HCT116 (cell line): ENCODE measurements at regions not wholly inside any gene's neighbourhood (a gene's known extent, or its start where the extent isn't known, plus 50 kb on each side); places are given as distances from the start of the nearest gene placed in this dataset.

Source experiments
- ATAC-seq: fragments of 200-7000 bp; cut with Tn5 transposase; 2 replicates; pipeline ENCODE4 v1.9.1; 2020; ENCODE audit warnings: mild to moderate bottlenecking, moderate library complexity
- BruUV-seq: library from RNA; stranded (reverse); fragments of 400-500 nt; replicated peaks from 2 replicates; lab custom pipeline; 2021; lab: Mats Ljungman, UMichigan
- CTCF ChIA-PET: fragments of 300-600 bp; sonication (Branson Sonifier 250); formaldehyde crosslinking; loops from one replicate; lab custom pipeline; 2021; ENCODE audit warnings: antibody characterized with exemption; lab: Charles Lee
- POLR2A ChIA-PET: fragments of 300-600, 350-600 bp; sonication (Branson Sonifier 250); formaldehyde crosslinking; loops from one replicate; lab custom pipeline; 2021; ENCODE audit warnings: antibody characterized with exemption; lab: Charles Lee
- RAD21 ChIA-PET, 2 experiments: fragments of 300-600 bp; sonication (Branson Sonifier 250); formaldehyde crosslinking; loops; one replicate each; lab custom pipeline; 2023; ENCODE audit warnings: low total read pairs in 2 of 2; ENCODE audit not compliant: uncharacterized antibody in 2 of 2, unreplicated experiment in 2 of 2, low non-redundant PET in 1 of 2; lab: Charles Lee
- DNase-seq: peaks from one replicate; pipeline ENCODE4 v3.0.0-alpha.2; 2010; ENCODE audit warnings: low read depth, low spot score
- H2AFZ ChIP-seq: fragments of 200-600 bp; shearing (Covaris generic), sonication (generic); 2 replicates; pipeline ENCODE4 v1.6.1; 2017; ENCODE audit warnings: low read depth, mixed run types, mixed read lengths, antibody characterized with exemption, low read length; ENCODE audit not compliant: poor library complexity, severe bottlenecking
- H3K27ac ChIP-seq: 2 replicates; pipeline ENCODE4 v1.5.1; 2012; ENCODE audit warnings: low read depth, low read length
- H3K27me3 ChIP-seq: fragments of 200-600 bp; sonication (generic); 2 replicates; pipeline ENCODE4 v1.6.1; 2016; ENCODE audit warnings: mixed run types, low read length, mixed read lengths; ENCODE audit not compliant: insufficient read depth
- H3K36me3 ChIP-seq, 2 experiments: fragments of 200-500 bp in 1 of 2; fragments of 200-600 bp in 1 of 2; sonication (Bioruptor generic) in 1 of 2; sonication (generic) in 1 of 2; 2 replicates each; pipeline versions ENCODE4 v1.5.1 to v1.6.1; 2014 to 2016; ENCODE audit warnings: low read length in 2 of 2, inconsistent platforms in 1 of 2, mixed read lengths in 1 of 2, mixed run types in 1 of 2; ENCODE audit not compliant: insufficient read depth in 2 of 2, control insufficient read depth in 1 of 2
- H3K4me1 ChIP-seq, 2 experiments: fragments of 200-600 bp in 1 of 2; sonication (generic) in 1 of 2; 2 replicates each; pipeline versions ENCODE4 v1.5.1 to v1.6.1; 2012 to 2017; ENCODE audit warnings: low read length in 2 of 2, inconsistent platforms in 1 of 2, mild to moderate bottlenecking in 1 of 2, mixed read lengths in 1 of 2, mixed run types in 1 of 2, moderate library complexity in 1 of 2; ENCODE audit not compliant: insufficient read depth in 2 of 2, control insufficient read depth in 1 of 2
- H3K4me2 ChIP-seq: fragments of 200-600 bp; sonication (generic); 2 replicates; pipeline ENCODE4 v1.6.1; 2017; ENCODE audit warnings: mixed run types, low read length, mixed read lengths
- H3K4me3 ChIP-seq, 2 experiments: fragments of 200-600 bp in 1 of 2; sonication (generic) in 1 of 2; replicated peaks in 1 of 2; 2 replicates each; pipeline ENCODE4 v1.5.1; 2011 to 2016; ENCODE audit warnings: low read length in 2 of 2, control low read depth in 1 of 2, low read depth in 1 of 2, mild to moderate bottlenecking in 1 of 2, mixed read lengths in 1 of 2, mixed run types in 1 of 2
- H3K79me2 ChIP-seq: fragments of 200-600 bp; sonication (generic); 2 replicates; pipeline ENCODE4 v1.6.1; 2017; ENCODE audit warnings: mild to moderate bottlenecking, mixed run types, low read length, moderate library complexity, mixed read lengths; ENCODE audit not compliant: insufficient read depth
- H3K9ac ChIP-seq: fragments of 200-600 bp; sonication (generic); 2 replicates; pipeline ENCODE4 v1.6.1; 2016; ENCODE audit warnings: low read length, mixed read lengths
- H3K9me2 ChIP-seq: fragments of 200-600 bp; sonication (generic), shearing (Covaris generic); 2 replicates; pipeline ENCODE4 v1.6.1; 2017; ENCODE audit warnings: mixed run types, mild to moderate bottlenecking, moderate library complexity; ENCODE audit not compliant: insufficient read depth
- H3K9me3 ChIP-seq, 2 experiments: fragments of 200-500 bp in 1 of 2; fragments of 200-600 bp in 1 of 2; sonication (Bioruptor generic) in 1 of 2; sonication (generic) in 1 of 2; 2 replicates each; pipeline ENCODE4 v1.6.1; 2014 to 2017; ENCODE audit warnings: low read length in 2 of 2, mixed read lengths in 2 of 2, inconsistent platforms in 1 of 2, low read depth in 1 of 2, mild to moderate bottlenecking in 1 of 2, mixed run types in 1 of 2, moderate library complexity in 1 of 2; ENCODE audit not compliant: control insufficient read depth in 1 of 2, insufficient read depth in 1 of 2
- H4K20me1 ChIP-seq: fragments of 200-600 bp; sonication (generic), shearing (Covaris generic); 2 replicates; pipeline ENCODE4 v1.6.1; 2017; ENCODE audit warnings: mixed run types, mild to moderate bottlenecking, moderate library complexity; ENCODE audit not compliant: insufficient read depth
- CBX3 ChIP-seq: IDR thresholded peaks from 2 replicates; pipeline ENCODE4 v1.6.1; 2012; ENCODE audit warnings: low read depth
- CEBPB ChIP-seq: IDR thresholded peaks from 2 replicates; pipeline ENCODE4 v1.6.1; 2012; ENCODE audit warnings: low read depth
- EGR1 ChIP-seq: IDR thresholded peaks from 2 replicates; pipeline ENCODE4 v1.6.1; 2012; ENCODE audit warnings: low read depth
- ELF1 ChIP-seq: IDR thresholded peaks from 2 replicates; pipeline ENCODE4 v1.6.1; 2012; ENCODE audit warnings: low read depth, borderline replicate concordance
- JUND ChIP-seq: IDR thresholded peaks from 2 replicates; pipeline ENCODE4 v1.6.1; 2012
- POLR2AphosphoS5 ChIP-seq: IDR thresholded peaks from 2 replicates; pipeline ENCODE4 v1.6.1; 2011; ENCODE audit warnings: mild to moderate bottlenecking, low read depth, low read length, moderate library complexity
- RAD21 ChIP-seq: IDR thresholded peaks from 2 replicates; pipeline ENCODE4 v1.6.1; 2012; ENCODE audit warnings: low read depth, mild to moderate bottlenecking
- SP1 ChIP-seq: IDR thresholded peaks from 2 replicates; pipeline ENCODE4 v1.6.1; 2012; ENCODE audit warnings: low read depth
- SRF ChIP-seq: IDR thresholded peaks from 2 replicates; pipeline ENCODE4 v1.6.1; 2012; ENCODE audit warnings: low read depth
- TCF7L2 ChIP-seq: IDR thresholded peaks from 2 replicates; pipeline ENCODE4 v1.7.0; 2011; ENCODE audit warnings: borderline replicate concordance, inconsistent platforms; ENCODE audit not compliant: insufficient read depth, insufficient read length; ENCODE audit errors: extremely low read depth
- YY1 ChIP-seq: IDR thresholded peaks from 2 replicates; pipeline ENCODE4 v1.6.1; 2011; ENCODE audit warnings: low read length, low read depth, moderate library complexity, mild to moderate bottlenecking; ENCODE audit not compliant: insufficient replicate concordance; ENCODE audit errors: extremely low read depth
- ZFX ChIP-seq: fragments of 450-650 bp; IDR thresholded peaks from 2 replicates; pipeline ENCODE4 v1.6.1; 2017
- ZNF274 ChIP-seq: fragments of 200-500 bp; sonication (Bioruptor generic); IDR thresholded peaks from 2 replicates; pipeline ENCODE4 v1.6.1; 2014; ENCODE audit warnings: mild to moderate bottlenecking, low read depth, low read length, inconsistent platforms
- intact Hi-C: fragments of 100-400 bp; cut with micrococcal nuclease; formaldehyde crosslinking; loops from 2 replicates; pipeline ENCODE4 v1.10.0; 2022
- TF ChIP-seq, protein P1 (sequence below): IDR thresholded peaks from 2 replicates; pipeline ENCODE4 v1.6.1; 2012
- TF ChIP-seq, protein P2 (sequence below), 3 experiments: fragments of 200-600 bp in 1 of 3; sonication (generic) in 1 of 3; IDR thresholded peaks in 2 of 3; conservative IDR thresholded peaks in 1 of 3; 2 replicates each; pipeline ENCODE4 v1.5.1; 2012 to 2017; ENCODE audit warnings: low read depth in 2 of 3, low read length in 2 of 3, antibody characterized with exemption in 1 of 3, borderline replicate concordance in 1 of 3, control low read depth in 1 of 3, mild to moderate bottlenecking in 1 of 3, mixed read lengths in 1 of 3, mixed run types in 1 of 3, moderate library complexity in 1 of 3; ENCODE audit not compliant: insufficient read depth in 1 of 3
- TF ChIP-seq, protein P3 (sequence below): IDR thresholded peaks from 2 replicates; pipeline ENCODE4 v1.6.1; 2011; ENCODE audit warnings: mild to moderate bottlenecking, low read length, moderate library complexity; ENCODE audit not compliant: insufficient replicate concordance; ENCODE audit errors: extremely low read depth

DNA sequence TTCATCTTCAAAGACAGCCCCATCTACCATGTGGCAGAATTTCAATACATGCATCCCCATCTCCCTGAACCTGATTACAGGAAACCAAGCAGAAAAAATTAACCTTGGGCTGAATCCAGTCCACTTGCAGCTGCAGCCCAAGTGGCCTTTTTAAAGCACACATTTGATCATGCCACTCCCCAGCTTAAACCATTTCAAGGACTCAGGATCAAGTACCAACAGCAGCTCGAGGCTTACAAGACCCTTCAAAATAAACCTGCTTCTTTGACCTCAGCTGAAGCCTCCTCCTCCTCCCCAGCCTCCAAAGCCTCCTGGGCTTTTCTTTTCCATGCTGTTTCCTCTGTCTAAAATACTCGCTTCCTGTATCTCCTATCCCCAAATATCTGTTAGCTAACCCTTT, 50.7 kb upstream of the KIT start (continued):
- TF ChIP-seq ZNF274 (no peak), JUND (no peak), ELF1 (no peak)
- TF ChIP-seq, all 23 proteins: peak for 0

DNA sequence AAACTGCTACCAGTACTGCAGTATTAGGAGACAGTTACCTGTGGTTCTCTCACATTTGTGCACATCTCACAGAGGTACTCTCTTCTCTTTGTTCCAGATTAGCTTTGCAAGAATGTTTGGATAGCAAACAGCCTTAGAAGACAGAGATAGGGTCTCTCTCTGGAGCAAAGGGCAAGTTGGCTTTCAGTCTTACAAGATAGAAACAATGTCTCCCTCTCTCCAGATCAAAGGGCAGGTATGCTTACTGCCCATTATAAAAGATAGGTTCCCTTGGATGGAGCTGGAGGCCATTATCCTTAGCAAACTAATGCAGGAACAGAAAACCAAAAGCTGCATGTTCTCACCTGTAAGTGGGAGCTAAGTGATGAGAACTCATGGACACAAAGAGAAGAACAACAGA, 50.2 kb upstream of the KIT start:
- Histone ChIP-seq H3K4me2 (no peak overlapping the region), H2AFZ (no peak overlapping the region), H3K9ac (no peak overlapping the region), H3K36me3 (no peaks in the 10 kb centered on the region), H3K27me3 (0 out of 2 replicates have a peak, but pooled peaks cover 7% of the 10 kb centered on the region), H3K9me3 (no peaks in the 10 kb centered on the region), H3K9me2 (no peaks in the 10 kb centered on the region), H3K79me2 (no peaks in the 10 kb centered on the region), H4K20me1 (no peaks in the 10 kb centered on the region), H3K27ac (no peak overlapping the region), H3K4me1 (no peaks in the 10 kb centered on the region), H3K4me3 (no peak overlapping the region)
- ATAC-seq (no peak), DNase-seq (no peak)
- ChIA-PET RAD21 (no interaction called here), POLR2A (no interaction called here), CTCF (no interaction called here)
- intact Hi-C loops = no loop called here
- no TSS peak for BruUV-seq
- TF ChIP-seq POLR2AphosphoS5 (no peak), YY1 (no peak), SP1 (no peak), JUND (no peak), EGR1 (no peak), ZFX (no peak), CBX3 (no peak), CEBPB (no peak), SRF (no peak), TCF7L2 (no peak), RAD21 (no peak)
- TF ChIP-seq, protein P1, sequence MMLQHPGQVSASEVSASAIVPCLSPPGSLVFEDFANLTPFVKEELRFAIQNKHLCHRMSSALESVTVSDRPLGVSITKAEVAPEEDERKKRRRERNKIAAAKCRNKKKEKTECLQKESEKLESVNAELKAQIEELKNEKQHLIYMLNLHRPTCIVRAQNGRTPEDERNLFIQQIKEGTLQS = no peak
- TF ChIP-seq, protein P2, sequence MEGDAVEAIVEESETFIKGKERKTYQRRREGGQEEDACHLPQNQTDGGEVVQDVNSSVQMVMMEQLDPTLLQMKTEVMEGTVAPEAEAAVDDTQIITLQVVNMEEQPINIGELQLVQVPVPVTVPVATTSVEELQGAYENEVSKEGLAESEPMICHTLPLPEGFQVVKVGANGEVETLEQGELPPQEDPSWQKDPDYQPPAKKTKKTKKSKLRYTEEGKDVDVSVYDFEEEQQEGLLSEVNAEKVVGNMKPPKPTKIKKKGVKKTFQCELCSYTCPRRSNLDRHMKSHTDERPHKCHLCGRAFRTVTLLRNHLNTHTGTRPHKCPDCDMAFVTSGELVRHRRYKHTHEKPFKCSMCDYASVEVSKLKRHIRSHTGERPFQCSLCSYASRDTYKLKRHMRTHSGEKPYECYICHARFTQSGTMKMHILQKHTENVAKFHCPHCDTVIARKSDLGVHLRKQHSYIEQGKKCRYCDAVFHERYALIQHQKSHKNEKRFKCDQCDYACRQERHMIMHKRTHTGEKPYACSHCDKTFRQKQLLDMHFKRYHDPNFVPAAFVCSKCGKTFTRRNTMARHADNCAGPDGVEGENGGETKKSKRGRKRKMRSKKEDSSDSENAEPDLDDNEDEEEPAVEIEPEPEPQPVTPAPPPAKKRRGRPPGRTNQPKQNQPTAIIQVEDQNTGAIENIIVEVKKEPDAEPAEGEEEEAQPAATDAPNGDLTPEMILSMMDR (IDR thresholded peaks at IDR 0.05 in 2 of 3, conservative IDR thresholded peaks at IDR 0.05 in 1 of 3; ENCODE audit: borderline replicate concordance in 1 of 3, insufficient read depth in 1 of 3, low read depth in 2 of 3, low read length in 2 of 3) = no peak
- TF ChIP-seq, protein P3, sequence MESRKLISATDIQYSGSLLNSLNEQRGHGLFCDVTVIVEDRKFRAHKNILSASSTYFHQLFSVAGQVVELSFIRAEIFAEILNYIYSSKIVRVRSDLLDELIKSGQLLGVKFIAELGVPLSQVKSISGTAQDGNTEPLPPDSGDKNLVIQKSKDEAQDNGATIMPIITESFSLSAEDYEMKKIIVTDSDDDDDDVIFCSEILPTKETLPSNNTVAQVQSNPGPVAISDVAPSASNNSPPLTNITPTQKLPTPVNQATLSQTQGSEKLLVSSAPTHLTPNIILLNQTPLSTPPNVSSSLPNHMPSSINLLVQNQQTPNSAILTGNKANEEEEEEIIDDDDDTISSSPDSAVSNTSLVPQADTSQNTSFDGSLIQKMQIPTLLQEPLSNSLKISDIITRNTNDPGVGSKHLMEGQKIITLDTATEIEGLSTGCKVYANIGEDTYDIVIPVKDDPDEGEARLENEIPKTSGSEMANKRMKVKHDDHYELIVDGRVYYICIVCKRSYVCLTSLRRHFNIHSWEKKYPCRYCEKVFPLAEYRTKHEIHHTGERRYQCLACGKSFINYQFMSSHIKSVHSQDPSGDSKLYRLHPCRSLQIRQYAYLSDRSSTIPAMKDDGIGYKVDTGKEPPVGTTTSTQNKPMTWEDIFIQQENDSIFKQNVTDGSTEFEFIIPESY = no peak
